HEK293T (cell line): ENCODE measurements at regions not wholly inside any gene's neighbourhood (a gene's known extent, or its start where the extent isn't known, plus 50 kb on each side); places are given as distances from the start of the nearest gene placed in this dataset.

Source experiments
- CTCF ChIA-PET: fragments of 350-600 bp; formaldehyde crosslinking; extraction: SDS; loops from one replicate; lab custom pipeline; 2021; ENCODE audit warnings: antibody characterized with exemption, inconsistent platforms; lab: Yijun Ruan, JAX
- POLR2A ChIA-PET: fragments of 350-600 bp; formaldehyde crosslinking; extraction: SDS; loops from one replicate; lab custom pipeline; 2020; ENCODE audit warnings: antibody characterized with exemption, inconsistent platforms; lab: Yijun Ruan, JAX
- DNase-seq: peaks from one replicate; pipeline ENCODE4 v3.0.0; 2012; ENCODE audit warnings: mixed read lengths; ENCODE audit errors: extremely low spot score
- ARNT ChIP-seq: fragments of 450-650 bp; IDR thresholded peaks from 2 replicates; pipeline ENCODE4 v1.6.1; 2017; ENCODE audit warnings: mild to moderate bottlenecking
- BHLHE40 ChIP-seq: fragments of 450-650 bp; IDR thresholded peaks from 2 replicates; pipeline ENCODE4 v1.6.1; 2016; ENCODE audit warnings: mild to moderate bottlenecking, moderate library complexity, borderline replicate concordance
- CTBP1 ChIP-seq: fragments of 450-650 bp; IDR thresholded peaks from 2 replicates; pipeline ENCODE4 v1.6.1; 2016; ENCODE audit warnings: borderline replicate concordance
- ELF4 ChIP-seq: fragments of 450-650 bp; IDR thresholded peaks from 2 replicates; pipeline ENCODE4 v1.6.1; 2017; ENCODE audit warnings: antibody characterized with exemption
- FOXA1 ChIP-seq: fragments of 450-650 bp; IDR thresholded peaks from 2 replicates; pipeline ENCODE4 v1.6.1; 2016; ENCODE audit warnings: mild to moderate bottlenecking
- FOXK2 ChIP-seq: fragments of 450-650 bp; IDR thresholded peaks from 2 replicates; pipeline ENCODE4 v1.6.1; 2016; ENCODE audit warnings: mild to moderate bottlenecking
- FOXM1 ChIP-seq: fragments of 450-650 bp; IDR thresholded peaks from 2 replicates; pipeline ENCODE4 v1.6.1; 2017; ENCODE audit warnings: mild to moderate bottlenecking, borderline replicate concordance
- HDGF ChIP-seq: fragments of 450-650 bp; IDR thresholded peaks from 2 replicates; pipeline ENCODE4 v1.6.1; 2017; ENCODE audit warnings: antibody characterized with exemption, borderline replicate concordance
- L3MBTL2 ChIP-seq: fragments of 450-650 bp; conservative IDR thresholded peaks from 2 replicates; pipeline ENCODE4 v1.6.1; 2016; ENCODE audit warnings: mild to moderate bottlenecking
- LEF1 ChIP-seq: fragments of 450-650 bp; IDR thresholded peaks from 2 replicates; pipeline ENCODE4 v1.6.1; 2017; ENCODE audit warnings: mild to moderate bottlenecking, borderline replicate concordance
- NFRKB ChIP-seq: fragments of 450-650 bp; IDR thresholded peaks from 2 replicates; pipeline ENCODE4 v1.6.1; 2016; ENCODE audit warnings: mild to moderate bottlenecking, moderate library complexity
- PKNOX1 ChIP-seq: fragments of 450-650 bp; IDR thresholded peaks from 2 replicates; pipeline ENCODE4 v1.6.1; 2016
- SP1 ChIP-seq: fragments of 450-650 bp; IDR thresholded peaks from 2 replicates; pipeline ENCODE4 v1.6.1; 2017
- SUZ12 ChIP-seq: fragments of 450-650 bp; IDR thresholded peaks from 2 replicates; pipeline ENCODE4 v1.6.1; 2016; ENCODE audit warnings: mild to moderate bottlenecking
- TARDBP ChIP-seq: fragments of 450-650 bp; IDR thresholded peaks from 2 replicates; pipeline ENCODE4 v1.6.1; 2016
- ZNF384 ChIP-seq: fragments of 450-650 bp; IDR thresholded peaks from 2 replicates; pipeline ENCODE4 v1.6.1; 2016

- DNase-seq, result no peak
- TF ChIP-seq FOXM1, result no peak
- TF ChIP-seq TARDBP, result no peak
- TF ChIP-seq BHLHE40, result no peak
- no peak for TF ChIP-seq SUZ12
- TF ChIP-seq SP1, result no peak
- TF ChIP-seq ELF4, result no peak
- no peak for TF ChIP-seq ARNT
- no peak for TF ChIP-seq LEF1
- no peak for TF ChIP-seq PKNOX1
- TF ChIP-seq FOXK2, result no peak
- TF ChIP-seq L3MBTL2, result no peak
- no peak for TF ChIP-seq ZNF384
- TF ChIP-seq HDGF, result no peak
- no peak for TF ChIP-seq CTBP1
- TF ChIP-seq NFRKB, result no peak
- no peak for TF ChIP-seq FOXA1
- CTCF ChIA-PET, result no interaction called here
Observed at GRCh38 chr5:12208366-12209100, 304.3 kb upstream of the CTNND2 start.

GRCh38 chr5:12204761-12205160, 300.5 kb upstream of the CTNND2 start:
- ChIA-PET POLR2A (no interaction called here), CTCF (no interaction called here)
- no peak for TF ChIP-seq CTBP1
- no peak for TF ChIP-seq HDGF
- no peak for TF ChIP-seq FOXM1
- no peak for TF ChIP-seq ARNT
- TF ChIP-seq FOXA1, result no peak
- TF ChIP-seq BHLHE40, result no peak
- TF ChIP-seq ELF4, result no peak
- TF ChIP-seq SP1, result no peak
- no peak for TF ChIP-seq TARDBP
- no peak for TF ChIP-seq PKNOX1
- no peak for TF ChIP-seq FOXK2
- TF ChIP-seq L3MBTL2, result no peak
- no peak for TF ChIP-seq ZNF384
- TF ChIP-seq NFRKB, result no peak
- no peak for TF ChIP-seq LEF1
- no peak for TF ChIP-seq SUZ12
- no peak for DNase-seq

More at GRCh38 chr5:12208366-12209100, 304.3 kb upstream of the CTNND2 start:
- POLR2A ChIA-PET, result no interaction called here

- DNase-seq, result no peak
- ChIA-PET CTCF (no interaction called here), POLR2A (no interaction called here)
- TF ChIP-seq CTBP1 (no peak), SP1 (no peak), PKNOX1 (no peak), NFRKB (no peak), TARDBP (no peak), ARNT (no peak), ZNF384 (no peak), LEF1 (no peak)
Observed at GRCh38 chr5:12193536-12193935, 289.3 kb upstream of the CTNND2 start.

DNA sequence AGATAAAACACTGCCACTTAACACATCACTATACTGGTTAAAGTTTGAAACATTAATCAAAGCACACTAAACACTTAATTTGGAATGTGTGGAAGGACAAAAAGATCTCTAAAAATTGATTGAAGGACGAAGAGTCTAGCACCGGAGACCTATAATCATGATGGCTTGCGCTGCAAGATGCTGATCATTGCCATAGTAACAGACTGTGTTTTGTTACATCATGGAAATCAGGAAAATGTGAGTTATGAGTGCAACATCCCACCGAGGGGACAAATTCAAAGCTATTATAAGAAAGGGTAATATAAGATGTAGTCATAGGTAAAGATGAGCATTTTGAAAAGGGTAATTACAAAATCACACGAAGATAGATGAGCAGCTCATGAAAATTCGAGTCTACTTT, 278.8 kb upstream of the CTNND2 start:
- TF ChIP-seq NFRKB (no peak), FOXA1 (no peak), SUZ12 (no peak), TARDBP (no peak), L3MBTL2 (no peak), ZNF384 (no peak), PKNOX1 (no peak), HDGF (no peak), CTBP1 (no peak), FOXK2 (no peak), ARNT (no peak), BHLHE40 (no peak), LEF1 (no peak), FOXM1 (no peak), SP1 (no peak)
- CTCF ChIA-PET, result no interaction called here
- DNase-seq, result no peak
- POLR2A ChIA-PET, result no interaction called here

DNA sequence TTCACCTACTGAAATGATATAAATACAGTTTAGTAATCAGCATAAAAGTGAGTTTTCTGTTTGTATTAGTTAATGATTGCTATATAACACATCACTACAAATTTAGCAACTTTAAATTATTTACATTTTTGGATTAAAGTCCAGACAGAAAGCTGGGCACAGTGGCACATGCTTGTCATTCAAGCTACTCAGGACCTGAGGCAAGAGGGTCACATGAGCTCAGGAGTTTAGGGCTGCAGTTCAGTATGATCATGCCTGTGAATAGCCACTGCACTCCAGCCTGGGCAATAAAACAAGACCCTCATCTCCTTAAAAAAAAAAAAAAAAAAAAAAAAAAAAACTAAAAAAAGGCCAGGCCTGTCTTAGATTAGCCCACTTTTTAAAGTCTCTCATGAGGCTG, 273.6 kb upstream of the CTNND2 start:
- POLR2A ChIA-PET, result no interaction called here
- no peak for DNase-seq
- TF ChIP-seq FOXA1, result no peak
- CTCF ChIA-PET, result no interaction called here

DNA sequence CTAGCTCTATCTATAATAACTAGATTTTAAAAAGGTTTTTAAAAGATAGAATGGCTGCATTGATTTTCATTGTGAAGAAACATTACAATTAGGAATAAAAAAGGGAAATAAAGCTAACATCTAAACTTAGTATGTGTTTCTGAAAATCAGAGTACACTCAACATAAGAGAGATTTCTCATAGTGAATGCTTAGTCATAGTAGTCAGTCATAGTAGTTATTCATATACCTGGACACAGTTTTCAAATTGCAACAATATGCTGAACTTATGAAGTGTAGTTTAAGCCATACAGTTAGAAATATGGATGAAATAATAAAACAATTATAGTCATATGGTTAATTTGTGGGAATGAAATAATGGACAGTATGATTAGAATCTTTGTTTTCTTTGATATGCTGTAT, 273.0 kb upstream of the CTNND2 start:
- POLR2A ChIA-PET, result no interaction called here
- CTCF ChIA-PET, result no interaction called here
- no peak for DNase-seq
- TF ChIP-seq ARNT (no peak), TARDBP (no peak), ZNF384 (no peak)
